Kidney (tissue), 13 donors: ENCODE measurements at regions not wholly inside any gene's neighbourhood (a gene's known extent, or its start where the extent isn't known, plus 50 kb on each side); places are given as distances from the start of the nearest gene placed in this dataset.

Source experiments
- DNase-seq, 5 donors: peaks; one replicate each; pipeline ENCODE4 v3.0.0-alpha.2; 2013 to 2020
- FAIRE-seq: peaks from 2 replicates; lab custom pipeline; 2012; peaks lifted over from hg19 to GRCh38; lab: Jason Lieb, UNC
- H3K27ac ChIP-seq, 2 donors: one replicate each; pipeline ENCODE4 v1.7.0; 2013; ENCODE audit warnings: low read depth in 2 of 2, low read length in 2 of 2, inconsistent platforms in 1 of 2
- H3K27me3 ChIP-seq: one replicate; pipeline ENCODE4 v1.7.1; 2013; ENCODE audit warnings: low read length, inconsistent platforms; ENCODE audit not compliant: control insufficient read depth, insufficient read depth
- H3K36me3 ChIP-seq, 3 donors: one replicate each; pipeline versions ENCODE4 v1.7.0 to v1.7.1; 2013; ENCODE audit warnings: low read length in 3 of 3, control low read depth in 1 of 3, inconsistent platforms in 1 of 3; ENCODE audit not compliant: insufficient read depth in 3 of 3, control insufficient read depth in 2 of 3
- H3K4me1 ChIP-seq, 3 donors: one replicate each; pipeline versions ENCODE4 v1.7.0 to v1.7.1; 2013; ENCODE audit warnings: low read length in 3 of 3, inconsistent platforms in 1 of 3, low read depth in 1 of 3; ENCODE audit not compliant: control insufficient read depth in 2 of 3, insufficient read depth in 2 of 3
- H3K4me3 ChIP-seq, 3 donors: one replicate each; pipeline versions ENCODE4 v1.7.0 to v1.8.1; 2013; ENCODE audit warnings: low read length in 3 of 3, control low read depth in 1 of 3, inconsistent platforms in 1 of 3
- H3K9ac ChIP-seq, 3 donors: one replicate each; pipeline versions ENCODE4 v1.7.0 to v1.7.1; 2013; ENCODE audit warnings: low read length in 3 of 3, control low read depth in 1 of 3, inconsistent platforms in 1 of 3
- H3K9me3 ChIP-seq, 3 donors: one replicate each; pipeline versions ENCODE4 v1.7.0 to v1.7.1; 2013; ENCODE audit warnings: low read length in 3 of 3, control low read depth in 1 of 3, inconsistent platforms in 1 of 3; ENCODE audit not compliant: control insufficient read depth in 2 of 3, insufficient read depth in 1 of 3
- CTCF ChIP-seq: IDR thresholded peaks from 3 replicates; pipeline ENCODE4 v1.5.1; 2012; ENCODE audit warnings: mild to moderate bottlenecking, moderate library complexity, borderline replicate concordance; ENCODE audit not compliant: insufficient read depth; ENCODE audit errors: extremely low read depth
- intact Hi-C: fragments of 100-400 bp; cut with DNase I; formaldehyde crosslinking; loops from one replicate; pipeline ENCODE4 v1.11.1; 2022
- donor health status: control.
- donor health status: control.
- donor health status: control.
- donor health status: control.
- donor health status: control.
- donor health status: DM: yes; HTN: yes; CAD: no.
- donor health status: Normal renal cell carcinoma (clear cell type).

- Histone ChIP-seq H3K27me3 (no peaks in the 10 kb centered on the region), H3K36me3 (no peaks in the 10 kb centered on the region), H3K4me1 (no peaks in the 10 kb centered on the region), H3K9me3 (no peaks in the 10 kb centered on the region), H3K9ac (no peak overlapping the region), H3K27ac (no peak overlapping the region), H3K4me3 (no peak overlapping the region)
- intact Hi-C loops, result no loop called here
- TF ChIP-seq CTCF, result no peak
- no peak for FAIRE-seq
- DNase-seq, result no peak
Measured at GRCh38 chr4:156021298-156021697, 67.6 kb upstream of the CTSO start.

- no peak overlapping the region for H3K27ac ChIP-seq
- intact Hi-C loops, result no loop called here
- no peak for TF ChIP-seq CTCF
- H3K4me3 ChIP-seq, result no peak overlapping the region
- DNase-seq, result no peak
- no peaks in the 10 kb centered on the region for H3K27me3 ChIP-seq
- H3K36me3 ChIP-seq, result no peaks in the 10 kb centered on the region
- H3K4me1 ChIP-seq, result no peaks in the 10 kb centered on the region
- H3K9ac ChIP-seq, result no peak overlapping the region
- no peak for FAIRE-seq
- H3K9me3 ChIP-seq, result no peaks in the 10 kb centered on the region
Measured at GRCh38 chr4:156019246-156019645, 65.6 kb upstream of the CTSO start.

- no peak overlapping the region for H3K9ac ChIP-seq
- intact Hi-C loops, result no loop called here
- no peak for TF ChIP-seq CTCF
- no peaks in the 10 kb centered on the region for H3K27me3 ChIP-seq
- no peak overlapping the region for H3K27ac ChIP-seq
- no peaks in the 10 kb centered on the region for H3K4me1 ChIP-seq
- no peak for DNase-seq
- H3K9me3 ChIP-seq, result no peaks in the 10 kb centered on the region
- H3K4me3 ChIP-seq, result no peak overlapping the region
- H3K36me3 ChIP-seq, result no peaks in the 10 kb centered on the region
- no peak for FAIRE-seq
Measured at GRCh38 chr4:156018383-156018782, 64.7 kb upstream of the CTSO start.

GRCh38 chr4:156015781-156016180, 62.1 kb upstream of the CTSO start:
- H3K36me3 ChIP-seq, result no peaks in the 10 kb centered on the region
- DNase-seq (no peak), FAIRE-seq (no peak)
- no peak overlapping the region for H3K4me3 ChIP-seq
- no peaks in the 10 kb centered on the region for H3K4me1 ChIP-seq
- H3K9me3 ChIP-seq, result no peaks in the 10 kb centered on the region
- H3K9ac ChIP-seq, result no peak overlapping the region
- no peaks in the 10 kb centered on the region for H3K27me3 ChIP-seq
- intact Hi-C loops, result no loop called here
- H3K27ac ChIP-seq, result no peak overlapping the region
- no peak for TF ChIP-seq CTCF
